GM12865 (cell line): ENCODE measurements at regions not wholly inside any gene's neighbourhood (a gene's known extent, or its start where the extent isn't known, plus 50 kb on each side); places are given as distances from the start of the nearest gene placed in this dataset.

Experiments used
- DNase-seq: peaks from one replicate; pipeline ENCODE4 v3.0.0; 2010; ENCODE audit warnings: low read depth
- H3K4me3 ChIP-seq: 2 replicates; pipeline ENCODE4 v1.5.1; 2011; ENCODE audit warnings: mild to moderate bottlenecking, low read depth, low read length, control low read depth
- TF ChIP-seq, protein P1 (sequence below): IDR thresholded peaks from 2 replicates; pipeline ENCODE4 v1.5.1; 2011; ENCODE audit warnings: low read length, control low read depth, low read depth, inconsistent platforms; ENCODE audit not compliant: insufficient read depth; ENCODE audit errors: missing control alignments

DNA sequence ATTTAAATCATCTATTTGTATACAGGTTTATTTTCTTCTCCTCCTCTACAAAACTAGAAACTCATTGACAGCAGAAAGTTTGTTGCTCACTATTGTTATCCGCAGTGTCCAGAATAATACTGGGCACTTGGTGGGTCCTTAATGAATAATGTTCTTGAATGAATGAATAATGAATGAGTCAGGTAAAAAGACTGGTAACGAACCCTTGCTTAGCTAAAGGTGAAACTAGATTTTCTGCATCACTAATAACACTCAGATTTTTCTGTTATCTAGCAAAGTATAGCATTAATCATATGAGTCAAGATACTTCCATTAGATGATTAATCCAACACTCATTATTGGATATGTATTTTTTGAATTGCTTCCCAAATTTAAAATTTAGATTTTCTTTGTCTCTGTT lies 953.2 kb downstream of the SORCS3 start:
- no peak overlapping the region for H3K4me3 ChIP-seq
- no peak for DNase-seq
- TF ChIP-seq, protein P1, sequence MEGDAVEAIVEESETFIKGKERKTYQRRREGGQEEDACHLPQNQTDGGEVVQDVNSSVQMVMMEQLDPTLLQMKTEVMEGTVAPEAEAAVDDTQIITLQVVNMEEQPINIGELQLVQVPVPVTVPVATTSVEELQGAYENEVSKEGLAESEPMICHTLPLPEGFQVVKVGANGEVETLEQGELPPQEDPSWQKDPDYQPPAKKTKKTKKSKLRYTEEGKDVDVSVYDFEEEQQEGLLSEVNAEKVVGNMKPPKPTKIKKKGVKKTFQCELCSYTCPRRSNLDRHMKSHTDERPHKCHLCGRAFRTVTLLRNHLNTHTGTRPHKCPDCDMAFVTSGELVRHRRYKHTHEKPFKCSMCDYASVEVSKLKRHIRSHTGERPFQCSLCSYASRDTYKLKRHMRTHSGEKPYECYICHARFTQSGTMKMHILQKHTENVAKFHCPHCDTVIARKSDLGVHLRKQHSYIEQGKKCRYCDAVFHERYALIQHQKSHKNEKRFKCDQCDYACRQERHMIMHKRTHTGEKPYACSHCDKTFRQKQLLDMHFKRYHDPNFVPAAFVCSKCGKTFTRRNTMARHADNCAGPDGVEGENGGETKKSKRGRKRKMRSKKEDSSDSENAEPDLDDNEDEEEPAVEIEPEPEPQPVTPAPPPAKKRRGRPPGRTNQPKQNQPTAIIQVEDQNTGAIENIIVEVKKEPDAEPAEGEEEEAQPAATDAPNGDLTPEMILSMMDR, result no peak

DNA sequence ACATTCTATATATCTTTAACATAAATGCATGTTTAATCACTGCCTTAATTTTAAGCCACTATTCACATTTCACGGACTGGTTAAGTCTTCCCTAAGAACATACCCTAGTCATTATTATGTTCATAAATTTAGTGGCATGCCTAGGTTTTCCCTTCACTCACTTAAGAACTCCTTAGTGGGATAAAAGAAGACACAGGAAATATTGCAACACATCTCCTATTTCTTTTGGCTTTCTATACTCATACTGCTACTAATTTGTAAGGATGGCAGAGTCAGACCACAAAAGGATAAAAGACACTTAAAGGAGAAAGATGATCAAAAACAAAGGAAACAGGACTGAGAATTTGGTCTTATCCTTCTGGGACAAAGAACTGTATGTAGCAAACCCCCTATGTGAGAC lies 951.4 kb downstream of the SORCS3 start:
- no peak for DNase-seq
- TF ChIP-seq, protein P1, result no peak

DNA sequence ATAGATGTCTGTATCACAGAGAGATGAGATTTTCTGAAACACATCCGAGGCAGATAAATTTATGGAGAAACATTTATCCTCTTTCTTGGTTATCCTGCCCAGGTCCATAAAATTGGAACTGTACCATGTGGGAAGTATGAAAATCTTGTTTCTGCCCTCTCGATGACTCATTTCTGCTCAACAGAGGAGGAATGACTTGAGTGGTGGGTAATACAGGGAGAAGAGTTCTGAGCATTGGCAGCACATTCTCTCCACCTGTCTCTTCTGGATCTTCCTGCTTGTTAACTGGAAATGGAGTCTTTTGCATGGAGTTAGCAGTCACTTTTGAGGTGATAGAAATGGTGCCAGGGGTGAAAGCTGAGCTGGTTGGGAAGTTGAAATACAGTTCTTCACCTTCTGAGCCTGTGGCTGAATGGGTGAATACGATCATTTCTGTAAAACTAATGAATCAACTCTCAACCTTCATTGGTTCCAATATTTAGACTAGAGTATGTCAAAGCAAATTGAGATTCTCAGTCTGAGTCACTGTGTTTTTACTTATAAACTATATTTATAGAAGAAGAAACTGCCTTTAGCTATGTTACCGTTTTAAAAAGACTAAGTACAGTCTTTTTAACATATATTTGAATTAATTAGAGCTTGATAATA lies 945.5 kb downstream of the SORCS3 start:
- TF ChIP-seq, protein P1, result no peak
- no peak for DNase-seq
- H3K4me3 ChIP-seq, result no peak overlapping the region

More for the DNA sequence above, 951.4 kb downstream of the SORCS3 start:
- no peak overlapping the region for H3K4me3 ChIP-seq

DNA sequence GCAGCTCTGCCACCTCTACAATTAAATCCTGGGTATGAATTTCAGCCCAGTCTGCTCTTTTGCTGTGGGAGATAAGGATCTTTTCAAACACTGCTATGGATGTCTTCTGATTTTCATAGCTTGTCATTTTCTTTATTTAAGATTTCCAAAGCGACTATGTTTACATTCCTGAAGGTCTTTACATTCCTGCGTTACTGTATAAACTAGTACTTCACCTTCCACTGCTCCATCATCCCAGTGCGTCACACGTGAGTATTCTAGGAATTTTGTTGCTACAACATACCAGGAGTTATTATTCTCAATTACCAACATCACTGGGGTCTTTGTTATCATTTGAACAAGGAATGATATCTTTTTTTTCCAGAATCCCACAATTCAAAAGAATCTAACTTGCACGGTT lies 944.7 kb downstream of the SORCS3 start:
- TF ChIP-seq, protein P1, result no peak
- no peak overlapping the region for H3K4me3 ChIP-seq
- DNase-seq, result no peak

DNA sequence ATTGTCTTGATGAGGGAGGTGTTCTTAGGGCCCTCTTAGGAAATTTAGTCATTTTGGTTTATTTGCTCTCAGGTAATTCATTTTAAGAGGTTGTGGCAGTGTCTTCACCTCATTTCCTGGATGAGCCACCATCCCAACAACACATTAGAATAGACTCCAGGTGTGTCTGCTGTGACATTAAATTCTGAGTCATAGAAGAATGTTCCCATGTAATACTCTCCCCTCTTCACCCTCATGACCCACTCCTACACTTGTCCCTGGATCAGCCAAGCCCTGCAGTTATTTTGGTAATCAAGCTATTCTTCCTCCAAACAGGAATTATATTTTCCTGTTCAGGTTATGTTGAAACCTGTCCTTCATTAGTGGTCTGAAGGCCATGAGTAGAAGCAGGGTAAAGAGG lies 944.1 kb downstream of the SORCS3 start:
- H3K4me3 ChIP-seq, result no peak overlapping the region
- TF ChIP-seq, protein P1, result no peak
- DNase-seq, result no peak

DNA sequence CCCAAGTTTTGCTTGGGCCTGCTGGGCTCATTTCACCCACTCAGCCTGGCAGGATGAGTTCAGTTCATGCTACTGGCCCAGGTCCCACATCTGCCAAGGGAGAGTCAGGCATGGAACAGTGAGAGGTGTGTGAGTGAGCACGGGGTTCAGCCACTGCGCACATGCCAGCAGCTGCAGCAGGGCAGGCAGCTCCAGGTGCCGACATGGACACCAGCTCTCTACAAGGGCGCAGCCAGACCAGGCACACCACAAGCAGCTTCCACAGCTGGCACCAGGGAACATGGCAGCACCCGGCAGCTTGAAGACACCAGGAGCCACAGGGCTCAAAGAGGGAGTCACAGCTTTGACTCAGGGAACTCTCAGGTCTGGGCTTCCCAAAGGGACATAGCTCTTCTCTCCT lies 938.0 kb downstream of the SORCS3 start:
- DNase-seq, result no peak
- no peak overlapping the region for H3K4me3 ChIP-seq
- TF ChIP-seq, protein P1, result no peak

DNA sequence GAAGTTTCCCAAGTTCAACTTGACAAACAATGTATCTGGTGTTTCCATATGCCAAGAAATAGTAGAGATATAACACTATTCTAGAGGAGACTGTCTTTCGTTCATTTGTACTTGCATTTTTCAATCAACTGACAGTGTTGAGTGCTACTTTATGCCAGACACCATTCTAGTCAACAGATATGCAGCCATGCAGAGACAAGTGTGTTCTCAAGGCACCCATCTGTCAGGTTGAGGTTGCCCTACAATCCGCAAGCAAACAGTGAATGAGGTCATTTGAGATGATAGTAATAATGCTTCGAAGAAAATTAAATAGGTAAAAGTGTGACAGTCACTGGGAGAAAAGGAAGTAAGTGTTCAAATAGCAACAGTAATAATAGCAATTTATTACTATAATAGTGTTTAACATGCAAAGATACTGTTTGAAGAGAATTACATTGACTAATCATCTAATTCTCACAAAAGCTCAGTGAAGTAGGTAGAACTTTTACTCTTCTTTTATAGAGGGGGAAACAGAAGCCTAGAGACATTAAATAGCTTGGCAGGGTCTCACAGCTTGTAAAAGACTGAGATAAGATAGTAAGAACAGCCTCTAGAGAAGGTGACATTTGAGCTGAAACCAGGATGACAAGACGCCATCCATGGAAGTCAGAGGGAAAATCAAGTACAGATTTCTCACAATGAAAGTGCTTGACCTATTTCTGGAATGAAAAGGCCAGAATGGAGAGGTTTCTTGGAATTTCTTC lies 936.9 kb downstream of the SORCS3 start:
- TF ChIP-seq, protein P1, result no peak
- DNase-seq, result no peak
- no peak overlapping the region for H3K4me3 ChIP-seq
